HG03442 (cell line): ENCODE measurements at regions not wholly inside any gene's neighbourhood (a gene's known extent, or its start where the extent isn't known, plus 50 kb on each side); places are given as distances from the start of the nearest gene placed in this dataset.

Source experiments
- ATAC-seq: cut with Tn5 transposase; IDR thresholded peaks from one replicate; pipeline ENCODE4 v1.9.1; 2021; ENCODE audit warnings: mild to moderate bottlenecking, moderate library complexity; ENCODE audit not compliant: unreplicated experiment

DNA sequence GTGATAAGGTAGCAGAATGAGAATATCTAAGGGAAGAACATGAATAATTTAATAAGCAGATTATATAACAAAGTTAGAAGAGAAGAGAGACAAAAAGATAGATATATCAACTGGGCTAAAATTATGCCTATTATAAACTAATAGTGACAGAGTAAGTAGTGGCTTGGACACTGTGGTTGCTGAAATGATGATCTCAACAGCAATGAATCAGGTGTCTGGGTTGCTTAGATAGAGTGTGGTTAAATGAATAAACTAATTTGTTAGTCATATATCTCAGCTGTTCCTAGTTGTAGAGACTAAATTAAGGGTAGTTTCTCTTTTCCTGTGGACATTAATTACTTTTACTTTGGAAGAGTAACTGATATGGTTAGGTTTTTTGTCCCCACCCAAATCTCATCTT lies 1485.4 kb upstream of the CELF4 start:
- no peak for ATAC-seq

DNA sequence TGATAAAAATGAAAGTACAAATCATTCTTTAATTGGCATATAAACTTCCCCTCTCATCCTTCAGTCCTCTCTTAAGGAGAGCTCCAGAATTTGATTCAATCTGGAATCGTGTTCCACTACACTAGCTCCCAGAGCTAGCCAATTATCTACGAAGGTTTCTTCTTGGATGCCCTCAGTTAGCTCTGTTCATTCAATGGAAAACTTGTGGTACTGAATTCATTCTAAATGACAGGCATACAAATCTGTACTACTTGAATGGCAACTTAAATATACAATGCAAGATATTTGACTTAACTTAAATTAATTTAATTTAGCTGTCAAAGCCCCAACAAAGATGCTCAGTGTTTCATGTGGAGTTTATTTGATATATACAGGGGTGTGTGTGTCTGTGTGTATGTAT lies 1474.2 kb upstream of the CELF4 start:
- ATAC-seq = no peak

DNA sequence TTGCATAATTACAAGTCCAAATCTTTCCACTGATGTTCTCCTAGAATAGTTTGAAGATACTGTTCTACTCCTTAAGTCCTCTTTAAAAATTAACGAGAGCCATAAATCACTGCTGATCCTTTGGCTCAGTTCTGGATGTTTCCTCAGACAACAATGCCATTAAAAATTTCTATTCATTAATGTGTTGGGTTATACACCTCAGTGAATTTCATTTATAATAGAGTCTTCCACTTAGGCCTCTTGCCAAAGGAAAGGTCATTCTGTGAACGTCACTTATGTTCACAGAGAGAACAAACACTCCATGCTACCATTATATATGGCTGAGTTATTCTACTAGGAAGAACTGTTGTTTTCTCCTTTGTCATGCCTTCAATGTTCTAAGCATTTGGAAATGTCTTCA lies 1472.3 kb upstream of the CELF4 start:
- ATAC-seq = no peak

- ATAC-seq = no peak
Observed at GRCh38 chr18:39033312-39033711, 1467.7 kb upstream of the CELF4 start.

DNA sequence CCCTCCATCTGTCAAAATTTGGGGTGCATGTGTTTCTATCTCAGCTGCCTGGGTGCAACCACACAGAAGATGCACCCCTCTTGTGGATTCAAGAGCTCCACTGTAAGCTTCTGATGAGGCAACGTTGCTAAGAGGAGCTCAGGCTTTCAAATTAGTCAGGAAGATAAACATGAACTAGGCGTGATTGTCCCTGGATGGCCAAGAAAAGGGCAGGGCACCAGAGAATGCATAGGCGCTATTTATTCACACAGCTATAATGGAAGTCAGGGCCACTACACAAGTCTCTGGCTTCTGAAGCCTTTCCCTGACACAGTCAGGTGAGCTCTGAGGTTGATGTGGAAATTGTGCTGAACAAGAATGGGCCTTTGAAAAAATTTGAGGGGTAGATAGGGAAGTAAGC lies 1466.0 kb upstream of the CELF4 start:
- no peak for ATAC-seq

DNA sequence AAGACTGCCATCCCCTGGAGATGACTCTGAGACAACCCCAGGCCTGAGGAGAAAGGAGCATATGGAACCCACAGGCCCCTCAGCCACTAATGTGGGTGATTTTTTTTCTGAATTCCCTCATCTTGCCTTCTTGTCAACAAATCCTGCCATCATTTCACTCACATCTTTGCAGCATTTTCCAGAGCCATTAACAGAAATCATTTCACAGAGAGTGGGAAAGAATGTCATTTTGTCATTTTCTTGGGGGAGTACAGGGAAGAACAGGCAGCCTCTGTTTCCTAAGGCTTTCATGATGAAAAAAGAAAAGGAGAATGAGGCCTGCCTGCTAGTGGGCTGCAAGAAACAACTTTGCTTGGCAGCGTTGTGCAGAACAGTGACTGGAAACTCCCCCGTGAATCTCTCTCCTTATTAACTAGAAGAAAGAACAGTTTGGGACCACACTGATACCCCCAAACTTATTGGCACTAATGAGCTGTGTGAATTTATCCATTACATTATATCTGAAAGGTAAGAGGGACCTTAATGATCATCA lies 1464.6 kb upstream of the CELF4 start:
- ATAC-seq = no peak

- ATAC-seq = no peak
Observed at GRCh38 chr18:39025531-39025930, 1459.9 kb upstream of the CELF4 start.

GRCh38 chr18:39019989-39020388 lies 1454.4 kb upstream of the CELF4 start:
- no peak for ATAC-seq

- ATAC-seq = no peak
Observed at GRCh38 chr18:39007031-39007902, 1441.7 kb upstream of the CELF4 start.

DNA sequence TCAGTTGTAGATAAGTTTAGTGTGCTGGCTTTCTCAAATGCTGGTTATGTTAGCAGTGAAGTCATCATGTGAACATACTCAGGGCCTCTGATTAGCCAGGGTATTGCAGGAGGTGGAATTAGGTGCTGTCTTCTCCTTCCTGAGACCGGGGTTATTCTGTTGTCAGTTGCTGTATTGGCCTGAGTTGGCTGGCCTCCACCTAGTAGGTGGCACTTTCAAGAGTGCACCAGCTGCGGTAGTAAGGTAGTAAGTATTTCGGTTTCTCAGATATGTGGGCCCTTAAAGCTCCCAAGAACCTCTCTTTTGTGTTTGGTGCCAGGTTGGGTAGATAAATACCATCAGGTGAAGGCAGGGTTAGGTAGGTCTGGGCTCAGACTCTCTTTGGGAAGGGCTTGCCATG lies 1430.5 kb upstream of the CELF4 start:
- no peak for ATAC-seq

DNA sequence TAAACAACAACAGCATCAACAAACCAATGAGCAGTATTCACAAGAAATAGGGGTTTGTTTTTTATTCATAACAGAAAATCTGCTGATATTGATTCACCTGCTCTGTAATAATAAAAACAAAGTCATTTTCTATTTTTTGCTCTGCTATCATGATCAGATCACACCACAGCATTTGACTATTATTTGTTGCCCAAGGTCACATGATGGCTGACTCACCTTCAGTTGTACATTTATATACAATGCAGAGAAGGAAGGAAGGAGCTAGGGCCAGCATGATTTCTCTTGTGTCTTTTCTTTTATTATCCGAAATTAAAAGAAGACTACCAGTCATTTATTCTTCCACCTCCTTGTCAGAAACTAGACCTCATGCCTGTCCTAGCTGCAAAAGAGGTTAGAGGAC lies 1427.7 kb upstream of the CELF4 start:
- ATAC-seq = no peak

GRCh38 chr18:38984968-38985367 lies 1419.4 kb upstream of the CELF4 start:
- ATAC-seq = no peak

DNA sequence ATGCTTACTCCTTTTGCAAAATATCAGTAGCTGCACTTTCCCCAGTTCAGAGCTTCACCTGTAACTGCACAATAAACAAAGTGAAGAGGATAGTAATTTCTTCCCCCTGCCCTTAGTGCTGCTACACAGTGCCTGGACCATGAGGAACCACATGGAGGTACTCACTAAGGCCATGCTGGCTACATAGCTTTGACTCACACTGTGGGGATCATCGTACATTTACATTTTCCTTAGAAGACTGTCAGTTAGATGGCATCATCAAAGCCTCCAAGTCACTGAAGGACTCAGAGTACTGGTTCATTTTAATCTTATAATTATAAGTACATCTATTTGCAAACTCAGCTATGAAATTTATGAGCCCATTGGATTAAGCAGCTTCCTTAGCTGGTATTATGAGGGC lies 1416.5 kb upstream of the CELF4 start:
- ATAC-seq = no peak

DNA sequence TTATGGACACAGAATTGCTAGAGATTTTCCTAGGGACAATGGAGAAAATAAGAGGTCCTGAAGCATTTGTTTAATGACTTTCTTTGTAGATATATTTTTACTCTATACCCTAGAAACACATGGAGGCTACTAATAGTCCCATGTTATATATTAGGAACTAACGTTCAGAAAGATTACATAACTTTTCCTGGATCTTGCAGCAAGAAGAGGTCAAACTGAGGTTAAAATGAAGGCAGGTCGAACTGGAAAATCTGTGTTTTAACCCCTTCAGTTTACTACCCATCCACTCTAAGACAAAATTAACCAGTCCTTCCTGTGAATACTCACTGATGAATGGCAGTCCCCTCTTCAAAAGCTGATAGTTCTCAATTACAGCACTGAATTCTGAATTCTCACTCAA lies 1415.8 kb upstream of the CELF4 start:
- no peak for ATAC-seq

GRCh38 chr18:38980420-38980819 lies 1414.8 kb upstream of the CELF4 start:
- ATAC-seq = no peak

DNA sequence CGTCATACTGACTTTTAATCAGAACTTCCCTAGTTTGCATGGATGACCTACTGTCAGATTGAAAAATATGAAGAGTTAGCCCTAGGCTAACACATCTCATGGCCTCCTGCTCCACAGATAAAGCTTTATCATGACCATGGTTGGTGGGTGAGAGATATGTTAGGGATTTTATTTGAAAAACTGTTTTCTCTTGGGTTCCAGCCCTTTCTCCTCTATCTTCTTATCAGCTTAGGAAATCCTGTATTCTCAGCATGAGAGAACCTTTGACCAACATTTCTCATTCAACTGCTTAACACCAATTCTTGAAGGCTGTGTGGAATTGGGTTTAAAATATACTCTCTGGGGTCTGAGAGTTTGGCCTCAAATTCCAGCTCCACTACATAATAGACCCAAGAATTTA lies 1407.0 kb upstream of the CELF4 start:
- no peak for ATAC-seq

DNA sequence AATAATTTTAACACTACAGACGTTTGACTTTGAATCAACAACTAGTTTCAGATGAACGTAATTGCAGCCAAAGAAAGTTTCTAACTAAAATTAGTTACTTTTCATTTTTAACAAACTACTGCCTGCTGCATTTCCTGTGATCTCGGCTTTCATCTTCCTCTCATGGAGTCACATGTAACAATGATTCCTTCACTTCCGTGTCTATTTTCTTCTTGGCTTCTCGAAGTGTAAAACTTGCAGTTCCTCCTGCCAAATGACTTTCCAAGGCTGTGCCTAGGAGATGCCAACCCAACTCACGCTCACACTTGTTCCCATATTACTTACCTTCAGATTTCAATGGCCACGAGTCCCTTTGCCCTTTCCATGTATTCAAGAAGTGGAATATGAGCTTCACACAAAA lies 1406.3 kb upstream of the CELF4 start:
- ATAC-seq = no peak

- no peak for ATAC-seq
Observed at GRCh38 chr18:38966841-38967240, 1401.2 kb upstream of the CELF4 start.

DNA sequence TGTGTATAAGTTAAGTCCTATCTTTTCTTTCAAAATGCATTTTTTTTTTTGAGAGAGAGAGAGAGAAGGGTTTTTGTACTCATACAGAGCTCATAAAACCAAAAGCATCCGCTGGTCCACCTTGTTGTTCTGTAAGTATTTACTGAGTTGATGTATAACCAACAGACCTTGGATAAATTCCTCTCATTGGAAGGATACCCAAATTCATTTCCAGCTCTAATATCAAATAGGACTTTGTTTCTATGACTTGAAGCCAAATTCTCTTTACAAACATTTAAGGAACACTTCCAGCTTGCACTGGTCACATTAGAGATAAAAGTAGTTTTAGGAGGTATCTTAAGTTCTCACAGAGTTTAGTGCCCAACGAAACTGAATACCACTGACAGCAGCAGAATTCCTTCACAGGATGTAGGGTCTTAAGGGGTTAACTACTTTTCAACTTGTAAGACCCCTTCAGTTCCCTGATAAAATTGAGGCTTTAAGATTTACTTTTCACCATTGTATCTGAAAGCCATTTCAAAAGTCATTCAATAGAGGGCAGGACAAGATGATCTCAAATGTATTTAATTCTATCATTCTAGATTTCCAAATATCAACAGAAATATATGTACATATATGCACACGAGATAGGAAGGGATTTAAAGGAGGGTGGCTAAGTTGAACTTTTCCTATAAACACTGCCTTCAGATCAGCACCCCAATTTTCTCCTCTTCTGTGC lies 1398.5 kb upstream of the CELF4 start:
- ATAC-seq = no peak

GRCh38 chr18:38961880-38962279 lies 1396.3 kb upstream of the CELF4 start:
- no peak for ATAC-seq

DNA sequence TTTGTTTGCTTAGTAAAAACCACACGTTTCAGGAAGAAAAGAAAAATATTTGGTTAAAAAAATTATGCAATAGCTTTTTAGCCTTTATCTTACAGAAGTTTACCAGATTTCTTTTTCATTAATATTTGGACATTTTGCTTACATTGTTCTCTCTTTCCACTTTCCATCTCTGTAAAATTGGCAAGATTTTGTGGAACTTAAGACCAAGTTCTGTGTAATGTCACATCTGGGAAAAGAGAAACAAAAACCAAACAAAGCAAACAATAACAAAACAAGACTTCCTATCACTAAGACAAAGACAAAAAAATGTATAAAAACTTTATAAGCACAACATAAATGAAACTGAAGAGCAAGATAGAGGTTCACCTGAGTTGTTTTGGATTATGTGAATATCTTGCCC lies 1392.1 kb upstream of the CELF4 start:
- no peak for ATAC-seq

GRCh38 chr18:38956068-38956467 lies 1390.5 kb upstream of the CELF4 start:
- ATAC-seq = no peak
